Amniotic stem cell (primary cell): ENCODE measurements at regions not wholly inside any gene's neighbourhood (a gene's known extent, or its start where the extent isn't known, plus 50 kb on each side); places are given as distances from the start of the nearest gene placed in this dataset.
"Not testable (repeated sequence)": the region's sequence is repeated elsewhere in the genome, so short reads cannot be mapped to it uniquely, and the experiment has no call there.

ENCODE experiments used
- DNase-seq: peaks from one replicate; lab custom pipeline; 2025; lab: John Stamatoyannopoulos, UW

DNA sequence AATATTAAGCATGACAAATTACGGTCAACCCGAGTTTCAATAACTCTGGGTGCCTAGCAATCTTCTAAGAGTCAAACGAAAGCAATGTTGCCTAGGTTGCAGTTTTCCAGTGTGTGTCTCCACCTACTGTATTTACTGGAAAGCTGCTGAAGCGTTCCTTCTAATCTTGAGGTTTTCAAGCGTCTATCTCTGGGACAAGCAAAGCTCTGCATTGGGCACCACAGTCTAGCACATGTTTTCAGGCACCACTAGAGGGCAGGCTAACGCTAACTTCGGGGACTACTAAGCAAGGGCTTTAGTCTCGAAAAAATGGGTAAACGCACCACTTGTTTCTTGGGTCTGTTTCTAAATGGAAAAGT is 82.7 kb upstream of the KIF2A start:
- not testable (repeated sequence) for DNase-seq

GRCh38 chr5:62224987-62225601 is 80.9 kb upstream of the KIF2A start:
- not testable (repeated sequence) for DNase-seq

GRCh38 chr5:62230876-62231388 is 75.1 kb upstream of the KIF2A start:
- not testable (repeated sequence) for DNase-seq

DNA sequence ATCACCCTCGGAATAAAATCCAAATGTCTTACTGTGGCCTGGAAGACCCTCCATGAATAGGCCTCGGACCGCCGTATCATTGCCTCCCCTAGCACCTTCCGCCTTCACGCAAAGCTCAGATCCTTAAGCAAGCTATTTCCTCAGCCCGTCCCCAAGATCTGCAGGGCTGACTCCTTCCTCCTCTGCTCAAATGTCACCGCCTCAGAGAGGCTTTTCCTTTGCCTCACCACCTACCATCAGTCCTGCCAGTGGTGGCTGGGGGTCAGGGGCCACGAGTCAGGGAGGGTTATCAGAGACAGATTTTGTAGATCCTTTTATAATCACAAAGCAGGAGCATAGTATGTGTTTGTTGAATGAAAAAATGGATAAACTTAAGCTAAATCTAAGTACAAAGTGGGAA is 74.4 kb upstream of the KIF2A start:
- no peak for DNase-seq

DNA sequence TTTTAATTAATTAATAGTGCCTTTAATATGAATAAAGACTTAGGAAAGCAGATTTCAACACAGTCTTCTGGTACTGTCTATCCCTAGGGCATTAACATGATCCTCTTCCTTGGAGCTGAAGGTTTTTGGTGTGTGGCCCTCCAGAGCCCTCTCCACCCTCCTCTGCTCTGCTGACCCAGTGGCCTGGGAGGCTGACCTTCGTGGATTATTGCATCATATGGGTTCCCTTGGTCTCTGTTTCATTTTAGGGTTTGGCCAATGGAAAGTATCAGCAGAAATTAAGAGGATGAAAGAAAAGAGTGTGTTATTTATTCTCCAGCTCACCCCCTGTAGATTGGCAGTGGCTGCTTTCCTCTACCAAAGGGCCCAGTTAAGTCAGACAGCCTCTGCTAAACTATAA is 73.8 kb upstream of the KIF2A start:
- not testable (repeated sequence) for DNase-seq

- not testable (repeated sequence) for DNase-seq
These were observed 72.6 kb upstream of the KIF2A start for GRCh38 chr5:62233083-62234046.

DNA sequence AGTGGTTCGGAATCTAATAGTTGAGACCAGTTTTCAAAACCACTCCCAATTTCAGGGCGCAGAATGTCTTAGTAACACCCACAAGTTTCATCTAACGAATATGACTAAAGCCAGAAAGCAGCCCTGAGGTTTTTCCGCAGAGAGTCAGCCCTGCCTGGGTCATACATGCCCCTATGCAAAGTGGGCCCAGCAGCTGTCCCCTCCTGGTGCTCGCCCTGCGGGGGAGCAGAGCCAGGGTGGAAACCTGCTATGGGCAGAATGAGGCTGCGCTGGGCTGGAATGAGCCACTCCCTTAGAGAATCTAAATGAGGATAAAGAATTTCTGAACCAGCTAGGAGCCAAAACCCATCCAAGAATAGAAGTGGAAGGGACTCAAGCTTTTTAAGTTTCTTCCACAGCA is 69.4 kb upstream of the KIF2A start:
- DNase-seq: not testable (repeated sequence)

DNA sequence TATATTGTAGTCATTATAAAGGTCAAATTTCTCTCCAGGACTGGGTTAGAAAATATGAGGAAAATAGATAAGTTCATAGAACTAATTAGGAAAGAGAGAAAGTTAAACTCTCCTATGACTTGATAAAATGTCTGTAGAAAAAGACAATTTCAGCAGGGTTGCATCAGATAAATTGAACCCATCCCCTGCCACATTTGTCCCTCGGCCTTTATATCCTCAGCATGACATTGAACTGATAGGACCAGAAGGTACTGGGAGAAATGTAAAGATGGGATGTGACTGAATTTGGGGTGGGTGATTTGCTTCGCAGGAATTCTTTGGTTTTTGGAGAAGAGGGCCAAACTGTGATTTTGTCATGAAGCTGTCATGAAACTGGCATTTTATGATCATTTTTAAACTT is 68.1 kb upstream of the KIF2A start:
- not testable (repeated sequence) for DNase-seq

- DNase-seq: not testable (repeated sequence)
These were observed 67.4 kb upstream of the KIF2A start for GRCh38 chr5:62238584-62238983.

DNA sequence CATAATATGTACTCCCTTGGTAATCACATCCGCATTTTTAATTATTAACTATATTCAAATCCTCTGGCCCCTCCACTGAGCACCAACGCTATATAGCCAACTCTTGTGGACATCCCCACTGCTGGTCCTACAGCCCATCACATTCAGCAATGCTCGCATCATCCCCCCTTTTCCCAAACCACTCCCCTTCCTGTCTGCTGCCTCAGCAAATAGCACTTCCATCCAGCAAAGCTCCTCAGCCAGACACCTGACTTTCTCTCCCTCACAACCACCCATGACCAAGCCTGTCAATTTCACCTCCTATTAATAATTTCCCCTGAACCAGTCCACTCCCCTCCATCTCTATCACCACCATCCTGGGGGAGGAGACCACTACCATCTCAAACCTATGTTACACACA is 65.5 kb upstream of the KIF2A start:
- not testable (repeated sequence) for DNase-seq

DNA sequence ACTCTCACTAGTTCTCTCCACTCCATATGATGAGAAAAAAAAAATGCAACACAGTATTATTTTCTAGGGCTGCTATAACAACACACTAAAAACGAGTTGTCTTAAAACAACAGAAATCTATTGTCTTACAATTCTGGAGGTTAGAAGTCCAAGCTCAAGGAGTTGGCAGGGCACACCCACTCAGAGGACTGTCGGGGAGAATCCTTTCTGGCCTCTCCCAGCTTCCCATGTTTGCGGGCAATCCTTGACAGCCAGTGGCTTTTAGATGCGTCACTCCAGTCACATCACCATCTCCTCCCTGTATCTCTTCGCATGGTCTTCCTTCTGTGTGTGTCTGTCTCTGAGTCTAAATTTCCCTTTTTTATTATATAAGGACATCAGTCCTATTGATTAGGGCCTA is 64.0 kb upstream of the KIF2A start:
- DNase-seq: not testable (repeated sequence)

DNA sequence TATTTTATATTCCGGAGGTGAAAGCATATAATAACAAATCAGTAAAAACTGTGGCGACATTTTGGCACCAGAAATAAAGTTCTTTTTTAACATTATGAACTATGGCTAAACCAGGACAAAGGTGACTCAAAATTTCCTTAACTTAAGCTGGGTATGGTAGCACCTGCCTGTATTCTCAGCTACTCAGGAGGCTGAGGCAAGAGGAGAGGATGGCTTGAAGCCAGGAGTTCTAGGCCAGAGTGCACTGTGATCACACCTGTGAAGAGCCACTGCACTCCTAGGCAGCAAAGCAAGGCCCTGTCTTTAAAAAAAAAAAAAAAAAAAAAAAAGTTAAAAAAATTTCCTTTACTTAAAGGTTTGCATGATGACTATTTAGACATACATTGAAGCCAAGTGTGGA is 63.0 kb upstream of the KIF2A start:
- DNase-seq: not testable (repeated sequence)

- not testable (repeated sequence) for DNase-seq
These were observed 57.8 kb upstream of the KIF2A start for GRCh38 chr5:62248192-62248591.

GRCh38 chr5:62250085-62250484 is 55.9 kb upstream of the KIF2A start:
- not testable (repeated sequence) for DNase-seq

DNA sequence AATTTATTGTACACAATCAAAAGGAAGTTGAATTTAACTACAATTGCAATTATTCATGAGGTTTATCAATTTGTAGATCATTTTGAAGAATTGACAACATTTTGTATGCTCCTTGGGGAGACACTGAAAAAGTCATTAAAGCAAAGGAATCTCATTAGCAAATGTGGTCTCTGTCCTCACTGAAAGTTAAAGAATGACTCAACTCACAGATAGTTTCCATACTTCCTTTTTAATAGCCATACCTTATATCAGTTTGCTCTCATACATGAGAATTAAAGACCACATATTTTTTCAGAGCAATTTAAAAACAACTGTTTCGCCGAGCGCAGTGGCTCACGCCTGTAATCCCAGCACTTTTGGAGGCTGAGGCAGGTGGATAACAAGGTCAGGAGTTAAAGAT is 55.1 kb upstream of the KIF2A start:
- DNase-seq: not testable (repeated sequence)

GRCh38 chr5:62252519-62252918 is 53.5 kb upstream of the KIF2A start:
- DNase-seq: not testable (repeated sequence)

GRCh38 chr5:62255551-62255950 is 50.5 kb upstream of the KIF2A start:
- DNase-seq: not testable (repeated sequence)

GRCh38 chr5:62256161-62257019 is 49.6 kb upstream of the KIF2A start:
- DNase-seq: no peak
